Heart right ventricle (tissue), 16 donors: ENCODE measurements at regions not wholly inside any gene's neighbourhood (a gene's known extent, or its start where the extent isn't known, plus 50 kb on each side); places are given as distances from the start of the nearest gene placed in this dataset.
"Not testable (repeated sequence)": the region's sequence is repeated elsewhere in the genome, so short reads cannot be mapped to it uniquely, and the experiment has no call there.

Experiments used
- ATAC-seq, 8 donors: fragments of 200-7000 bp; cut with Tn5 transposase; one replicate each; pipeline ENCODE4 v1.9.1; 2020; ENCODE audit warnings: mild to moderate bottlenecking in 8 of 8, moderate library complexity in 8 of 8, moderate number of reproducible peaks in 1 of 8
- DNase-seq, 2 donors: peaks; one replicate each; pipeline ENCODE4 v3.0.0-alpha.2; 2020
- H3K27ac ChIP-seq, 10 donors: fragments of 200-600 bp; sonication (generic) in 2 of 10; one replicate each; pipeline versions ENCODE4 v1.5.0 to v1.8.0; 2020 to 2022; ENCODE audit warnings: mild to moderate bottlenecking in 3 of 10
- H3K27me3 ChIP-seq, 7 donors: fragments of 200-600 bp; one replicate each; pipeline ENCODE4 v1.8.0; 2021 to 2022; ENCODE audit warnings: mild to moderate bottlenecking in 2 of 7
- H3K36me3 ChIP-seq, 9 donors: fragments of 200-600 bp; sonication (generic) in 1 of 9; one replicate each; pipeline versions ENCODE4 v1.5.0 to v1.8.0; 2020 to 2022; ENCODE audit warnings: mild to moderate bottlenecking in 2 of 9
- H3K4me1 ChIP-seq, 9 donors: fragments of 200-600 bp; sonication (generic) in 1 of 9; one replicate each; pipeline versions ENCODE4 v1.5.0 to v1.8.0; 2020 to 2022; ENCODE audit warnings: mild to moderate bottlenecking in 4 of 9
- H3K4me3 ChIP-seq, 10 donors: fragments of 200-600 bp; sonication (generic) in 2 of 10; one replicate each; pipeline versions ENCODE4 v1.5.0 to v1.8.0; 2020 to 2022; ENCODE audit warnings: mild to moderate bottlenecking in 7 of 10, moderate library complexity in 2 of 10
- H3K9me3 ChIP-seq, 11 donors: fragments of 200-600 bp in 10 of 11; sonication (generic) in 2 of 11; one replicate each; pipeline versions ENCODE4 v1.5.0 to v1.8.0; 2013 to 2022; ENCODE audit warnings: mild to moderate bottlenecking in 2 of 11, control low read depth in 1 of 11, moderate library complexity in 1 of 11
- CTCF ChIP-seq, 9 donors: fragments of 200-600 bp; sonication (generic) in 2 of 9; IDR thresholded peaks; one replicate each; pipeline versions ENCODE4 v1.5.0 to v1.8.0; 2021 to 2022; ENCODE audit warnings: antibody characterized with exemption in 9 of 9, mild to moderate bottlenecking in 5 of 9, moderate library complexity in 1 of 9
- WGBS, 2 donors: extraction: QIAGEN DNeasy Blood & Tissue Kit; methylation state at CpG; one replicate each; pipeline ENCODE4 v1.1.7; 2013; ENCODE audit warnings: inconsistent platforms in 1 of 2; 5-methylcytosine and 5-hydroxymethylcytosine counted together
- intact Hi-C, 10 donors: fragments of 100-400 bp; cut with DNase I; formaldehyde crosslinking; loops; one replicate each; pipeline versions ENCODE4 v1.11.1 to v1.14.2; 2022
- donor health status: Arrhythmogenic right ventricular cardiomyopathy.
- donor health status: ischemic (EF 13 %, LVEDD 7.1; RV severe dilation, severe dysfunction).
- donor health status: healthy with polysubstance abuse.
- donor health status: DM: no; HTN: yes; CAD: no.
- donor health status: DM: no; HTN: no; CAD: no.
- donor health status: ischemic (EF 25% LVEDD 6.9; RV normal size, moderate dysfunction).
- donor health status: ischemic (EF 25% LVEDD 5.7; RV mildly dilated, moderate dysfunction).
- donor health status: healthy.
- donor health status: DM: yes; HTN: yes; CAD: no.
- donor health status: Ischemic cardiomyopathy.
- donor health status: ischemic (EF 35%, LVEDD 5.7; RV mildly dilated, moderate dysfunction).
- donor health status: nonischemic (EF 11% LVEDD 7.7; RV severe dilation, severe dysfunction).
- donor health status: DM: yes; HTN: yes; CAD: no.
- donor health status: PGD.
- donor health status: ischemic (EF 29% LVEDD 5.4; RV normal size, mild dysfunction).
- donor health status: nonischemic (EF 23%, LVEDD 6.1; RV moderate dilation, normal function).

DNA sequence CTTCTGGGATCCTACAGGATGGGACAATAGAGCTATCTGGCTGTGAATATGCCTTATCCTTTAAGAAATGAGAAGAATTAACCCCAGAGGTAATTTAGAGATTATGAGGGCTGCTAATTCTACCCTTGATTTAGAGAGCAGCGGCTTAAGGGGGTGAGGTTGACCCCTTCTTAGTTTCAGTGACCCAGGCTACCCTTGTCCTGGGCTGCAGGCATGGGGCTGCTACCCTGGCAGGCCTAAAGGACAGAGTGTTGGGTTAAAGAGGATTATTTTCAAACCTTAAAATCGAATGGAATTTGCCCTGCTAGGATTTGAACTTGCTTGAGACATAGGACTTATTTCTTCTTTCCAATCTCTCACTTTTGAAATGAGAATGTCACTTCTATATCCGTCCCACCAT is 1343.4 kb downstream of the HACE1 start:
- TF ChIP-seq CTCF (IDR thresholded peaks at IDR 0.05) = no peak

DNA sequence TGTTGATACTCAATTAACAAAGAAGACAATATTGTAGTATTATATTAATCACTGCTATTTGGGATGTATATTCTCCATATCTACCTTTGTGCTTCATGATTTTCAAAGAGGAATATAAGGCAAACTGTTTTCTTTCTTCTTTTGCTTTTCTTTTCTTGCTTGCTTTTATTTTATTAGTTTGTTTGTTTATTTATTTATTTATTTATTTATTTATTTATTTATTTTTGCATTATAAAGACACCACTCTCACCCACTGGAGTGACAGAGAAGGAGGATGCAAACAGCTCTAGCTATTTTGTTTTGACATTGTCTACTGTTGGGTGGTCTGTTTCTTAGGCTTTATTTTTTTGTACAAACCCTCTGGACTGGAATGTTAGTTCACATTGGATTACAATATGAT is 1352.7 kb downstream of the HACE1 start:
- no peak overlapping the region for H3K4me3 ChIP-seq
- no peak overlapping the region for H3K27ac ChIP-seq
- no peaks in the 10 kb centered on the region for H3K9me3 ChIP-seq
- no peaks in the 10 kb centered on the region for H3K4me1 ChIP-seq
- H3K36me3 ChIP-seq = no peaks in the 10 kb centered on the region
- intact Hi-C loops = no loop called here
- no peak for ATAC-seq
- no peak for TF ChIP-seq CTCF (IDR thresholded peaks at IDR 0.05)
- H3K27me3 ChIP-seq = no peaks in the 10 kb centered on the region
- no peak for DNase-seq

More for the DNA sequence above, 1343.4 kb downstream of the HACE1 start:
- WGBS, 2 donors = 52% methylated on average over 3 of the region's 3 CpGs
- Histone ChIP-seq H3K4me3 (no peak overlapping the region), H3K9me3 (peaks cover 0 to 2% (median 0%) of the 10 kb centered on the region in 11 donors), H3K4me1 (no peaks in the 10 kb centered on the region), H3K27me3 (no peaks in the 10 kb centered on the region), H3K36me3 (no peaks in the 10 kb centered on the region), H3K27ac (no peak overlapping the region)
- no peak for ATAC-seq
- no peak for DNase-seq
- intact Hi-C loops = no loop called here

GRCh38 chr6:103505155-103505518 is 1354.6 kb downstream of the HACE1 start:
- whole genome bisulfite sequencing, 2 donors = 78 to 85% methylated on average over 2 of the region's 2 CpGs
- Histone ChIP-seq H3K27ac (no peak overlapping the region), H3K27me3 (no peaks in the 10 kb centered on the region), H3K4me1 (no peaks in the 10 kb centered on the region), H3K4me3 (no peak overlapping the region), H3K36me3 (no peaks in the 10 kb centered on the region), H3K9me3 (no peaks in the 10 kb centered on the region)
- intact Hi-C loops = no loop called here
- ATAC-seq (no peak), DNase-seq (no peak)
- no peak for TF ChIP-seq CTCF (IDR thresholded peaks at IDR 0.05)

- H3K4me1 ChIP-seq = no peaks in the 10 kb centered on the region
- DNase-seq (no peak), ATAC-seq (no peak)
- intact Hi-C loops = no loop called here
- no peak overlapping the region for H3K27ac ChIP-seq
- H3K9me3 ChIP-seq = no peaks in the 10 kb centered on the region
- no peak for TF ChIP-seq CTCF (IDR thresholded peaks at IDR 0.05)
- no peaks in the 10 kb centered on the region for H3K36me3 ChIP-seq
- H3K4me3 ChIP-seq = no peak overlapping the region
- 39 to 50% methylated on average over 1 of the region's 1 CpG for WGBS, 2 donors
- H3K27me3 ChIP-seq = no peaks in the 10 kb centered on the region
Measured at GRCh38 chr6:103504501-103505154, 1355.1 kb downstream of the HACE1 start.

- intact Hi-C loops, H3K9me3 ChIP-seq, H3K4me1 ChIP-seq, H3K27me3 ChIP-seq, ATAC-seq, H3K36me3 ChIP-seq, H3K4me3 ChIP-seq, DNase-seq, H3K27ac ChIP-seq: not testable (repeated sequence)
- WGBS, 2 donors = 86 to 90% methylated on average over 7 to 11 of the region's 11 CpGs
Measured at GRCh38 chr6:103496588-103496987, 1363.1 kb downstream of the HACE1 start.
